Liver (tissue), 3 donors: ENCODE measurements at regions not wholly inside any gene's neighbourhood (a gene's known extent, or its start where the extent isn't known, plus 50 kb on each side); places are given as distances from the start of the nearest gene placed in this dataset.

Experiments
- CTCF ChIP-seq: fragments of 150-350 bp; IDR thresholded peaks from 2 replicates; pipeline ENCODE4 v1.5.1; 2017; ENCODE audit warnings: improper control_type of control experiment, low read depth, low read length; ENCODE audit not compliant: missing input control
- EGR1 ChIP-seq, 2 donors: IDR thresholded peaks; 2 replicates each; pipeline ENCODE4 v1.6.1; 2016 to 2018; ENCODE audit warnings: antibody characterized with exemption in 2 of 2, low read depth in 2 of 2
- GABPA ChIP-seq, 2 donors: IDR thresholded peaks in 1 of 2; conservative IDR thresholded peaks in 1 of 2; 2 replicates each; pipeline ENCODE4 v1.6.1; 2016; ENCODE audit warnings: antibody characterized with exemption in 2 of 2, mild to moderate bottlenecking in 1 of 2, moderate library complexity in 1 of 2
- HNF4A ChIP-seq, 2 donors: conservative IDR thresholded peaks; 2 replicates each; pipeline ENCODE4 v1.6.1; 2016; ENCODE audit warnings: antibody characterized with exemption in 2 of 2, mild to moderate bottlenecking in 2 of 2
- JUND ChIP-seq, 2 donors: IDR thresholded peaks; 2 replicates each; pipeline ENCODE4 v1.6.1; 2016; ENCODE audit warnings: antibody characterized with exemption in 2 of 2
- MAX ChIP-seq: IDR thresholded peaks from 2 replicates; pipeline ENCODE4 v1.6.1; 2016; ENCODE audit warnings: antibody characterized with exemption
- RAD21 ChIP-seq, 2 donors: IDR thresholded peaks; 2 replicates each; pipeline ENCODE4 v1.6.1; 2016; ENCODE audit warnings: antibody characterized with exemption in 2 of 2, mild to moderate bottlenecking in 2 of 2
- RXRA ChIP-seq, 2 donors: IDR thresholded peaks; 2 replicates each; pipeline ENCODE4 v1.6.1; 2017 to 2018; ENCODE audit warnings: antibody characterized with exemption in 2 of 2, mild to moderate bottlenecking in 1 of 2
- TAF1 ChIP-seq: conservative IDR thresholded peaks from 2 replicates; pipeline ENCODE4 v1.6.1; 2016; ENCODE audit warnings: antibody characterized with exemption, mild to moderate bottlenecking
- YY1 ChIP-seq: IDR thresholded peaks from 2 replicates; pipeline ENCODE4 v1.6.1; 2016; ENCODE audit warnings: antibody characterized with exemption, mild to moderate bottlenecking
- ZBTB33 ChIP-seq: IDR thresholded peaks from 2 replicates; pipeline ENCODE4 v1.6.1; 2016; ENCODE audit warnings: antibody characterized with exemption
- TF ChIP-seq, protein P1 (sequence below): IDR thresholded peaks from 2 replicates; pipeline ENCODE4 v1.6.1; 2016; ENCODE audit warnings: antibody characterized with exemption
- TF ChIP-seq, protein P2 (sequence below): IDR thresholded peaks from 2 replicates; pipeline ENCODE4 v1.6.1; 2016; ENCODE audit warnings: antibody characterized with exemption, mild to moderate bottlenecking
- donor health status: healthy.
- donor health status: healthy.

GRCh38 chr13:94860981-94861407 lies 148.6 kb upstream of the SOX21 start:
- TF ChIP-seq CTCF (no peak), MAX (no peak), HNF4A (conservative IDR thresholded peaks at IDR 0.05) (no peak), TAF1 (no peak), RAD21 (IDR thresholded peaks at IDR 0.05) (no peak), RXRA (IDR thresholded peaks at IDR 0.05) (no peak), YY1 (no peak), GABPA (IDR thresholded peaks at IDR 0.05 in 1 of 2, conservative IDR thresholded peaks at IDR 0.05 in 1 of 2) (no peak), ZBTB33 (no peak), EGR1 (IDR thresholded peaks at IDR 0.05; ENCODE audit: low read depth in 2 of 2) (no peak), JUND (IDR thresholded peaks at IDR 0.05) (no peak)
- TF ChIP-seq, protein P1, sequence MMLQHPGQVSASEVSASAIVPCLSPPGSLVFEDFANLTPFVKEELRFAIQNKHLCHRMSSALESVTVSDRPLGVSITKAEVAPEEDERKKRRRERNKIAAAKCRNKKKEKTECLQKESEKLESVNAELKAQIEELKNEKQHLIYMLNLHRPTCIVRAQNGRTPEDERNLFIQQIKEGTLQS = no peak
- TF ChIP-seq, protein P2, sequence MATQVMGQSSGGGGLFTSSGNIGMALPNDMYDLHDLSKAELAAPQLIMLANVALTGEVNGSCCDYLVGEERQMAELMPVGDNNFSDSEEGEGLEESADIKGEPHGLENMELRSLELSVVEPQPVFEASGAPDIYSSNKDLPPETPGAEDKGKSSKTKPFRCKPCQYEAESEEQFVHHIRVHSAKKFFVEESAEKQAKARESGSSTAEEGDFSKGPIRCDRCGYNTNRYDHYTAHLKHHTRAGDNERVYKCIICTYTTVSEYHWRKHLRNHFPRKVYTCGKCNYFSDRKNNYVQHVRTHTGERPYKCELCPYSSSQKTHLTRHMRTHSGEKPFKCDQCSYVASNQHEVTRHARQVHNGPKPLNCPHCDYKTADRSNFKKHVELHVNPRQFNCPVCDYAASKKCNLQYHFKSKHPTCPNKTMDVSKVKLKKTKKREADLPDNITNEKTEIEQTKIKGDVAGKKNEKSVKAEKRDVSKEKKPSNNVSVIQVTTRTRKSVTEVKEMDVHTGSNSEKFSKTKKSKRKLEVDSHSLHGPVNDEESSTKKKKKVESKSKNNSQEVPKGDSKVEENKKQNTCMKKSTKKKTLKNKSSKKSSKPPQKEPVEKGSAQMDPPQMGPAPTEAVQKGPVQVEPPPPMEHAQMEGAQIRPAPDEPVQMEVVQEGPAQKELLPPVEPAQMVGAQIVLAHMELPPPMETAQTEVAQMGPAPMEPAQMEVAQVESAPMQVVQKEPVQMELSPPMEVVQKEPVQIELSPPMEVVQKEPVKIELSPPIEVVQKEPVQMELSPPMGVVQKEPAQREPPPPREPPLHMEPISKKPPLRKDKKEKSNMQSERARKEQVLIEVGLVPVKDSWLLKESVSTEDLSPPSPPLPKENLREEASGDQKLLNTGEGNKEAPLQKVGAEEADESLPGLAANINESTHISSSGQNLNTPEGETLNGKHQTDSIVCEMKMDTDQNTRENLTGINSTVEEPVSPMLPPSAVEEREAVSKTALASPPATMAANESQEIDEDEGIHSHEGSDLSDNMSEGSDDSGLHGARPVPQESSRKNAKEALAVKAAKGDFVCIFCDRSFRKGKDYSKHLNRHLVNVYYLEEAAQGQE = no peak
